ENCODE measurements at regions not wholly inside any gene's neighbourhood (a gene's known extent, or its start where the extent isn't known, plus 50 kb on each side); places are given as distances from the start of the nearest gene placed in this dataset.

GRCh38 chr10:91091780-91092179 lies 128.7 kb upstream of the PCGF5 start:
- TF ChIP-seq CTCF (conservative IDR thresholded peaks at IDR 0.05; ENCODE audit: low read depth, low read length) (no peak), EZH2 (IDR thresholded peaks at IDR 0.05; ENCODE audit: low read length, unreplicated experiment) (no peak)

Measured in PC-3 (cell line).